Omental fat pad (tissue), 3 donors: ENCODE measurements at regions not wholly inside any gene's neighbourhood (a gene's known extent, or its start where the extent isn't known, plus 50 kb on each side); places are given as distances from the start of the nearest gene placed in this dataset.

Source experiments
- ATAC-seq: fragments of 150-250 bp; one replicate; pipeline ENCODE4 v1.9.1; 2016; ENCODE audit warnings: mild to moderate bottlenecking, moderate library complexity; ENCODE audit not compliant: low FRiP score
- DNase-seq: peaks from one replicate; pipeline ENCODE4 v3.0.0-alpha.2; 2019; ENCODE audit warnings: low spot score
- TF ChIP-seq, protein P1 (sequence below), 3 donors: fragments of 450-650 bp; IDR thresholded peaks; one replicate each; pipeline ENCODE4 v1.5.1; 2016 to 2017; ENCODE audit warnings: antibody characterized with exemption in 3 of 3, mild to moderate bottlenecking in 3 of 3, moderate library complexity in 2 of 3

DNA sequence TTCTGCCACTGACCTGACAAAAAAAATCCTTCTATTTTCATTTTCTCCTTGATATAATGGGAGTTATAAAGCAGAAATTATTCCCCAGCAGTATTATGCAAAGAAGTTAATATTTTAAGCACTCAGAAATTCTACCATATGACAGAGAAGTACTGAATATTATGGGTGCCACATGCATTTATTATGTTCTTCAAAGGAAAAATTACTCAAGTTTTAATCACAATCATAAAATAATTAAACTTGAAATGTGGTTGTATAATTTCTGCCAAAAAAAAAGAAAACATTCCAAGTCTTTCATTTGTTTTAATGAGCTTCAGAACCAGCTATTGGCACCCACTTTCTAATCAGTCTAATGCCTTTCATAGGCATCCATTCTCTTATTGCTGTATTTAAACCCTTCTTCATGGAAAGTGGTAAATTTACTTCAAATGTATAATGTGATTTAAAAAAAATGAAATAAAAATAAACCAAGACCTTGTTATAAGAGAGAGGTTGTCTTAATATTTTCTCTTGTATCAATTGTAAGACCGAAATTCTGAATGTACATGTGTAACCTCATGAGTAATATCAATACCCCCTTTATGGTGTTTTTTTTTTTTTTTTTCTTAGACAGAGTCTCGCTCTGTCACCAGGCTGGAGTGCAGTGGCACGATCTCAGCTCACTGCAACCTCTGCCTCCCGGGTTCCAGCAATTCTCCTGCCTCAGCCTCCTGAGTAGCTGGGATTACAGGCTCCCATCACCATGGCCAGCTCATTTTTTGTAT lies 302.3 kb downstream of the IRS1 start:
- TF ChIP-seq, protein P1, sequence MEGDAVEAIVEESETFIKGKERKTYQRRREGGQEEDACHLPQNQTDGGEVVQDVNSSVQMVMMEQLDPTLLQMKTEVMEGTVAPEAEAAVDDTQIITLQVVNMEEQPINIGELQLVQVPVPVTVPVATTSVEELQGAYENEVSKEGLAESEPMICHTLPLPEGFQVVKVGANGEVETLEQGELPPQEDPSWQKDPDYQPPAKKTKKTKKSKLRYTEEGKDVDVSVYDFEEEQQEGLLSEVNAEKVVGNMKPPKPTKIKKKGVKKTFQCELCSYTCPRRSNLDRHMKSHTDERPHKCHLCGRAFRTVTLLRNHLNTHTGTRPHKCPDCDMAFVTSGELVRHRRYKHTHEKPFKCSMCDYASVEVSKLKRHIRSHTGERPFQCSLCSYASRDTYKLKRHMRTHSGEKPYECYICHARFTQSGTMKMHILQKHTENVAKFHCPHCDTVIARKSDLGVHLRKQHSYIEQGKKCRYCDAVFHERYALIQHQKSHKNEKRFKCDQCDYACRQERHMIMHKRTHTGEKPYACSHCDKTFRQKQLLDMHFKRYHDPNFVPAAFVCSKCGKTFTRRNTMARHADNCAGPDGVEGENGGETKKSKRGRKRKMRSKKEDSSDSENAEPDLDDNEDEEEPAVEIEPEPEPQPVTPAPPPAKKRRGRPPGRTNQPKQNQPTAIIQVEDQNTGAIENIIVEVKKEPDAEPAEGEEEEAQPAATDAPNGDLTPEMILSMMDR (IDR thresholded peaks at IDR 0.05), result no peak
- ATAC-seq (no peak), DNase-seq (no peak)

DNA sequence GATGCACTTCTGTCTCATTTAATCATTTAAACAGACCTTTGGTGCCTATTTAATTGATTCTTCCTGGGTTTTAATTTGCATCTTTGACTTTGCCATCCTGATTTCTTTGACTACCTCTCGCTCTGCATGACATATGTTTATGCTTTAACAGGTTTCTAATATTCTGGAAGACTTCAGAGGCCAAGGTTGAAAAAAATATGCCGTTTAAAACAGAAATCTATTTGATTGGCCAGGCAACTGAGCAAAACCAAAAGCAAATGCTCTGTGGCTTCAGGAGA lies 303.4 kb downstream of the IRS1 start:
- no peak for DNase-seq
- TF ChIP-seq, protein P1 (IDR thresholded peaks at IDR 0.05), result no peak
- ATAC-seq, result no peak

DNA sequence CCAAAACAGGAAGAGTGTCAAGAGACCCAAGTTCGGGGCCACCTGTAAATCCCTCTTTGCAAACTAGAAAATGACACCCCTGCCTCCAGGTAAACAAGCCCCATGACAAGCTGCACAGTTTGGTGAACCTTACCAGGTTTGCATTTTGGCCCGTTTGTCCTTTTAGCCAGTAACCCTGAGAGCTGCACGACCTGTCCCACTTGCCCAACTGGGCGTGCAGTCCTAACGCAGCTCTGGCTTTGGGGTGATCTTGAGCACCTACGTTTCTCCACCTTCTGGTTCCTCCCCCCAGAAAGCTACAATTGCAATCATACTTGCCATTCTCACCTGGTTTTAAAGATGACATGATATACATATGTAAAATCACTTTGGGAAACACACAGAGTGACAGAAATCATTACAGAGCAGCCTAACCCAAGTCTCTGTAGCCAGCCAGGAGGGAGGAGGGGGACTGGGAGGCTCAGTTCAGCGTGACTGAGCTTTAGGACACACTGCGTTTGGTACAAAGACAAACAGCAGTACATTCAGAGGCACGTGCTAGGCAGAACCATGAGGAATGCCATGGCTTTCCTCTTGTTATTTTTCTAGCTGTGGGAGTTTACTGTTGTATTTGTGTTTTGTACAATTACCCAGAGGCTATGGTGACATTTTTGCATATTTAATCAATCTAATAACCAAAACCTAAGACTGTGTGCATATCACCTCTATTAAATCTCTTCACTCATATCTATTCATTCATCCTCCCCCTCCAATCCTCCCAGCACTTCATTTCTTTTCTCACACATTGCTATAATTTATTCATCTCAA lies 304.0 kb downstream of the IRS1 start:
- TF ChIP-seq, protein P1 (IDR thresholded peaks at IDR 0.05), result no peak
- no peak for DNase-seq
- ATAC-seq, result no peak

DNA sequence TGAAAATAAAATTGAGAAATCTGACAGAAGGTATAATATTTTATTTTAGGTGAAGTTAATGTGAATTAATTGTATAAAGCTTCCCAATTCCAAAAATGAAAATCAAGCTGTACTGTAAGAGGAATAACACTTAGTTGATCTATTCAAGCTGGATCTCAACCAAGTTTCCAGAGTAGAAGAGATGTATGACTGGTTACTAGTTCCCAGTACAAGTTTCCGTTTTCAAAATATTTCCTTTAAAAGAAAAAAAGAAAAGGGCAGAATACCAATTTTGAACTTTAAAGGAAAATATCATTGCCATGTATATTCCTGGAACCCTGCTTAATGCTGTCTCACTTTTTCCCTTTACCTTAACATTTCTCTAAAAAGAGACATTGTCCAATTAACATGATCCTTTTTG lies 308.5 kb downstream of the IRS1 start:
- ATAC-seq, result no peak
- TF ChIP-seq, protein P1 (IDR thresholded peaks at IDR 0.05), result no peak
- DNase-seq, result no peak

DNA sequence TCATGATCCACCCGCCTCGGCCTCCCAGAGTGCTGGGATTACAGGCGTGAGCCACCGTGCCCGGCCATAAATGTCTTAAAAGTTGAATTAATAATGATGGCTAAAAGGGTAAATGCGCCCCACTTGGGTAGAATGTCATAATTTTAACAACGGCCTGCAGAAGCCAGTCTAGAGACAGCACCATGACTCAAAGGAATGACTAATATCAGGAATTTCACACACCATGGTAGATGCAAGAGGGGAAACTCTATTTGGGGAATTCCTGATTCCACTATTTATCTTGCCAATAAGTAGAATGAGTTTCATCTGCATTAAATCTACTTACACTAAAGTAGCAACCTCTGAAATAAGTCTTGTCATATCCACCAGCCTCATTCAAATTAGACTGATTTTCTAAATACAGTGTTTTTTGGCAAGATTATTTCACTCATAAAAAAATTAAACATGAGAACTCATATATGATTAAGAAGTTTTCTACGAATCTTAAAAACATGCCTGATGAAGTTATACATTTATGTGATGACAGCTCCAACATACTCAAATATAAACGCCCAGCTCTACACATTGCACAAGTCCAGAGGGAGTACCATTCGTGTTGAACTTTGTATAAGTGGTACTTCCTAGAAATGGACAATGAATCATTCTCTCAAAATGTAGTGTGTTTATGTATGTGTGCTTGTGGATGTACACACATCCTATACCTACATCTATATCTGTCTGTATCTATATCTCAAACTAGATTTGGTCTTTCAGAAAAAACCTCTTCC lies 309.7 kb downstream of the IRS1 start:
- TF ChIP-seq, protein P1 (IDR thresholded peaks at IDR 0.05), result no peak
- DNase-seq (no peak), ATAC-seq (peak; percentile 28)

DNA sequence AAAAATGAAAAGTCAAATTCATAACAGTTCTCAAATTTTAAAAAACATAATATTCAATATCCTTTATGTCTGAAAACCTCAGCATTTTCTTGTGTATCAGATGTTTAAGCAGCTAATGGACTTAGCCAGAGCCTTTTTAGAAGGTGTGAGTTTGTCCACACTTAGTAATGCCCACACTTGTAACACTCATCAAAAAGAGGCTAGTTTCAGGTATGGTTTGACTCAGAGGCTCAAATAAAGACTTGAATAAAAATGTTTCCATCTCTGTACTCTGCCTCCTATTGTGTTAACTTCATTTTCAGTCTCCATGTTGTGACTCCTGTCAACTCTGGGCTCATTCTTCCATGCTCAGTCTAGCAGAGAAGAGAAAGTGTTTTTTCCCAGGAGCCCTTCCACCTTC lies 311.6 kb downstream of the IRS1 start:
- ATAC-seq, result no peak
- TF ChIP-seq, protein P1 (IDR thresholded peaks at IDR 0.05), result no peak
- DNase-seq, result no peak
